GM19025 (cell line): ENCODE measurements at regions not wholly inside any gene's neighbourhood (a gene's known extent, or its start where the extent isn't known, plus 50 kb on each side); places are given as distances from the start of the nearest gene placed in this dataset.

ENCODE experiments used
- ATAC-seq: cut with Tn5 transposase; IDR thresholded peaks from one replicate; pipeline ENCODE4 v1.9.1; 2021; ENCODE audit warnings: mild to moderate bottlenecking, low read depth, moderate library complexity; ENCODE audit not compliant: unreplicated experiment

- ATAC-seq: no peak
Observed at GRCh38 chr10:128514536-128514935, 388.3 kb upstream of the MKI67 start.

DNA sequence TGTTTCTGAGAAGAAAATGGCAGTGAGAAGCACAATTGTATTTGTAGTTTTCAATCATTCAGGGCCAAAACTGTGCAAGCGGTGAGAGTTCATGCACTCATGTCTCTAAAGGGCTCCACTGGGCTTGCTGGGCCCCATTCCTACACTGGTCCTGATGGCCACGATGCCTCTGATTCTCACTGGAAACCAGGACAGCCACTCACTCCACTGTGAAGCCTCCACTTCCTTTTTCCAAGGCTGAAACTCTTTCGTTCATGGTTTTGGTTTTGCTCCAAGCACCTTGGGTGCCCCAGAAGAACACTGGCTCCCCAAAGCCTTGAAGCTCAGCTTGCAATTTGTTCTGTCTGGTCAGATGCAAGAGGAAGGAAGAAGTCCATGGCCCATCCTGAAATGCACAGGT is 390.0 kb upstream of the MKI67 start:
- ATAC-seq: no peak

GRCh38 chr10:128517167-128517566 is 390.9 kb upstream of the MKI67 start:
- no peak for ATAC-seq

DNA sequence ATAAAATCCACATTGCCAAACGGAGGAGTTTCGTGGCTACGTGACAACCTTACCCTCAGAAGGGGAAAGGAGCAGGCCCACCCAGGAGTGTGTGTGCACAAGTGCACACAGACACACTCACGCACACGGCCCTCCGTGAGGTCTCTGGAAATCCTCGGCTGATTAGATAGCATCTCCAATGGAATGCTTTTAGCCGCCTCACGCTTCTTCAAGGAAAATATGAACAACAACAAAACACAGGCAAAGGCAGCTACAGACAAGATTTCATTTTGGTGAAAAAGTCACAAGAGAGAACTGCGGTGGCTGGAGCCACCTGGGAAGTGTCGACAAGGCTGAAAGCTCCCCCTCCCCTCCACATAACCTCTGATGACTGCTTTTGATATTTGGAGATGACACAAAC is 391.8 kb upstream of the MKI67 start:
- no peak for ATAC-seq

- no peak for ATAC-seq
Observed at GRCh38 chr10:128519581-128519980, 393.4 kb upstream of the MKI67 start.

GRCh38 chr10:128520211-128520815 is 394.1 kb upstream of the MKI67 start:
- ATAC-seq: no peak

GRCh38 chr10:128522551-128523308 is 396.5 kb upstream of the MKI67 start:
- no peak for ATAC-seq

- ATAC-seq: no peak
Observed at GRCh38 chr10:128525444-128525843, 399.2 kb upstream of the MKI67 start.

DNA sequence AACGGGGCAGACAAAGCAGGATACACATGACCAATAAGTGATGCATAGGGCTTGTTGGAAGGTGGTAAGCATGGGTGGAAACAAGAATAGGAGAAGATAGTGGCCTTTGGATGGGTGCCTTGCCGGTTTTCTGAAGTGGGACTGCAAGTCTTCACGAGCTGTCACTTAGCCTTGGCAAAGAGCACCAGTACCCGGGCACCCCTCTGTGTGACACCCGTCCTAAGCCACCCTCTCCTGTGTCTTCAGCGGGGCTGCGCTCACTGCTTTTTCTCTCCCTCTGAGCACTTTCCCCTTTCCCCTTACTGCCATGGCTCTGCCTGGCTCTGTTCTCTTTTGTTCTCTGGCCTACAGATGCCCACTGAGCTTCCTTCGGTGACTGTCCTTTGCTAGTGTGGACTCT is 399.7 kb upstream of the MKI67 start:
- no peak for ATAC-seq

DNA sequence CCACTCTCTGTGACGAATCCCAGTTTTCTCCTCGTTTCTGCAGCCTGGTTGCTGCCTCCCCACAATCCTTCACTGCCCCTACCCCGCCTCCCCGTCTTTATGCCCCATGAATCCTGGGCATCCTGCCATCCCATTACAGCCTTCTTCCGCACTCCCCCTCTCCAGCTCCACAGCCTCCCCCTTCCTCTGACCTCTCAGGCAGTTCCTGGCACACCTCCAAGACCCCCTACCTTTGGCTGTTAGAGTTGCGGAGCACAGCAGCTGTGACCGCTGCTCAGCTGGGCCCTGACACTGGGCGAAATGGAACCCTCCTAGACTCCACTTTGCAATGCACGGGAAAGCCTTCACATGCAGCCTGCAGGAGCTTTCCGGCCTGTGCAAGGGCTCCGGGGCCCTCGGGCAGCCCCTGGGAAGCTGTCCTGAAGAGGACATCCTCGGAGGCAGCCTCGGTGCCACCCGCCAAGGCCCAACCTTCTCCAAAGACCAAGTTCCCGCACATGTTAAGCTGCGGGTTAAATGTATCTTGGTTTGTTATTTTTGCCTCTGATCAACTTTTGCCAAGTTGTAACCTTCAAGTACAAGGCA is 400.7 kb upstream of the MKI67 start:
- no peak for ATAC-seq

DNA sequence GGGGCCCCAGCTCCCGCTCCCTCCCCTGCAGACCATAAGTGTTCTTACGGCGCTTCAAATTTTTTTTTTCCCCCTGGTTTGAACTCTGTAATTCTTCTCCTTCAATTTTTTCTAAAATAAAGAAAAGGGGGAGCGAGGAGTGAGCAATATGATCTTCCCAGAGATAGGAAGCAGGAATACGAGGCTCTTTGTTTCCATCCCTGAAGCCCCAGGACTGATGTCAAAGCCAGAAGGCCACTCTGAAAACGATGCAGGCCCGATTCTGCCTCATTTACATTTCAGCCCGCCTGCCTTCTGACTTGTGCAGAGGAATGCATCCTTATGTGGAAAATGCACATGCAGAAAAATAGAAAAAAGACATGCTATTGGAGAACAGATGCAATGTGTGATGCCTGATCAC is 401.5 kb upstream of the MKI67 start:
- ATAC-seq: no peak

DNA sequence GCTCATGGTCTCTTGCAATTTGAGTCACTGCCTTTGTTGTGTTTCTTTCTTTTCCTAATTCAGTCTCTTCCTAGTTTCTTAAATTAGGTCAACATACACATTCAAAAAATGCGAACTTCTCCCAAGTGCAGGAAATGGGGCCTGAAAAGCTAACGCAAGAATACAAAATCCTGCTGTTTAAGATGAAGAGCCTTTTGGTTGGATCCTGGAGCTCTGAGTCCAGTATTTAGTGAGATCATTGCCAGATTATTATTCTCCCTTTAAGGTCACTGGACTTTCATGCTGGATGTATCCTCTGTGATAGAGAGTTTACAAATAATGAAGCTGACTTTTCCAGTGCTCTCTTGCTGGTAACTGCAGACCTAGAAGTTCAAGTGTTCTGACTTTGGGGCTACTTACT is 401.9 kb upstream of the MKI67 start:
- ATAC-seq: no peak

- no peak for ATAC-seq
Observed at GRCh38 chr10:128528781-128529180, 402.6 kb upstream of the MKI67 start.

GRCh38 chr10:128529225-128529624 is 403.0 kb upstream of the MKI67 start:
- ATAC-seq: no peak

DNA sequence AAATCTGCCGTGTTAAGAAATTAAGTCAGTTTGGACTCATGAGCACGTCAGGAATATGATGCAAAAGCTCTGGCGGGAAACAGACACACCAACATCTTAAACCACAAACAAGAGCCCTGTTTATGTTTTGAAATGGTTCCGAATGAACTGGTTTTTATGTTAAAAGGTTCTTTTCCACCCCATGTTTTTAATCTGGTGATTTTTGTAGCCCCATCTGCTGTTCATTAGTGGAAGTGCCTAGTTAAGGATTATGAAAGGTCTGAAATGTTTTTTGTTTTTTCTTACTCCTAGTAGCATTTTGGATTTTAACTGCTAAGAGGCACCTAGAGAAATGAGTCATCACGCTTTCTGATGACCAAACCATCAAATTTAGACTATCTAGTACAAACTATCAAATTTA is 404.1 kb upstream of the MKI67 start:
- ATAC-seq: no peak

GRCh38 chr10:128530946-128531345 is 404.7 kb upstream of the MKI67 start:
- no peak for ATAC-seq

DNA sequence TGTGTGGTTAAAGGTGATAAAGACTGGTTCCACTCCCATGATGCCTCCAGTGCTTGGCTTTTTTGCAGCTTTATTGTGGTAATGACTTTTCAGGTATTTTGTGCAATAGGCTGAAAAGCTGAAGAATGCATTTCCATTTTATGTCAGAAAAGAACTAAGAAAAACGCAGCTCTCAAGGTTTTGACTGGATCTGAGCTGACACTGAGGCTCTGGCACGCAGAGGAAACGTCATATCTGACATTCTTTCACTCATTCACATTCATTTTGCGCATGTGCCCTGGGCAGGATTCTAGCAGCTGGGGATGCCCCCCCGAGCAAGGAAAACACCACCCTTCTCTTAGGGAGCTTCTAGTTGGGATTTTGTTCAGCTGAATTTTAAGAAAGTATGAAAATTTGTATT is 408.5 kb upstream of the MKI67 start:
- no peak for ATAC-seq

DNA sequence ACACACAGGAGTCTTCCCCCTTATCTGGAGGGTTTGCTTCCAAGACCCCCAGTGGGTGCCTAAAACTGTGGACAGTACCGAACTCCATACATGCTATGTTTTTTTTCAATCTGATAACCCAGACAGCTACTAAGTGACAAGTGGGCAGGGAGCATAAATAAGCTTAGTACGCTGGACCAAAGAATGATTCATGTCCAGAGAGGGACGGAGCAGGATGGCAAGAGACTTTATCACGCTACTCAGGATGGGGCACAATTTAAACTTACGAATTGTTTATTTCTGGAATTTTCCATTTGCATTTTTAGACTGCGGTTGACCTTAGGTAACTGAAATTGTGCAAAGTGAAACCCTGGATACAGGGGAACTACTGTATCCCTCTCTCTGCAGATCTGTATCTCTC is 410.0 kb upstream of the MKI67 start:
- no peak for ATAC-seq

- ATAC-seq: no peak
Observed at GRCh38 chr10:128537834-128538330, 411.7 kb upstream of the MKI67 start.

- ATAC-seq: no peak
Observed at GRCh38 chr10:128538671-128539070, 412.4 kb upstream of the MKI67 start.

DNA sequence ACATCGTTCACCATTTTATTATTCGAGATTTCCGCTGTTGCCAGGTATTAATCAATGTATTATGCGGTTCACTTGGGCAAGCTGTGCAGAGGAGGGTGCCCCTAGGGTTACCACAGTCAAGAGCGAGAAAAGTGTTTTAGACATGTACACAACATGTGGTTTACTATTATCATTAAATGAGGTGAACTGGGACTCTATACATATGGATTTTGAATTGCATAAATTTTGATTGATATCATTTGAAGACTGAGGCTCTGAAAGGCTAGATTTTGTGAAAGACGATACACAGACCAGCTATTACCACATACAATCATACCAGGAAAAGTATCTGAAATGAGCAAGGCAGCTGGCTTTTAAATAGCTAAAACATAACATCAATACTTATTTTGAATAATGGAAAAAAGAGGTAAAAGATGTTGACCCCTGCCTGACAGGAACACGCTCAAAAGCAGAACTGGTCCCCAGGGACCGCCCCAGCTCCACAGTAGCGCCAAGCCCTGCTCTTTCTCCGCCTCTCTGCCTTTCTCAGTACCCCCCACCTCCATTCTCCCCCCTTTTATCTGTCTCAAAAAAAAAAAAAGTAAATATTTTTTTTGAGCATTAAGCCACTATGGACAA is 413.4 kb upstream of the MKI67 start:
- no peak for ATAC-seq
